GM21367 (cell line): ENCODE measurements at regions not wholly inside any gene's neighbourhood (a gene's known extent, or its start where the extent isn't known, plus 50 kb on each side); places are given as distances from the start of the nearest gene placed in this dataset.
"Not testable (repeated sequence)": the region's sequence is repeated elsewhere in the genome, so short reads cannot be mapped to it uniquely, and the experiment has no call there.

Experiments
- ATAC-seq: cut with Tn5 transposase; IDR thresholded peaks from one replicate; pipeline ENCODE4 v1.9.1; 2021; ENCODE audit not compliant: unreplicated experiment

- ATAC-seq, result no peak
Measured at GRCh38 chr14:37888234-37888633, 292.8 kb downstream of the TTC6 start.

- no peak for ATAC-seq
Measured at GRCh38 chr14:37889087-37889486, 293.7 kb downstream of the TTC6 start.

- no peak for ATAC-seq
Measured at GRCh38 chr14:37890095-37890494, 294.7 kb downstream of the TTC6 start.

GRCh38 chr14:37891500-37891899 is 296.1 kb downstream of the TTC6 start:
- ATAC-seq, result not testable (repeated sequence)

GRCh38 chr14:37894463-37894862 is 299.0 kb downstream of the TTC6 start:
- no peak for ATAC-seq

- ATAC-seq, result no peak
Measured at GRCh38 chr14:37899365-37899764, 303.9 kb downstream of the TTC6 start.

- ATAC-seq, result no peak
Measured at GRCh38 chr14:37900561-37900960, 305.1 kb downstream of the TTC6 start.

GRCh38 chr14:37901978-37902377 is 305.7 kb upstream of the SSTR1 start:
- ATAC-seq, result no peak

GRCh38 chr14:37903343-37904191 is 304.1 kb upstream of the SSTR1 start:
- ATAC-seq, result no peak

- no peak for ATAC-seq
Measured at GRCh38 chr14:37924622-37925021, 283.1 kb upstream of the SSTR1 start.

- ATAC-seq, result no peak
Measured at GRCh38 chr14:37932008-37932407, 275.7 kb upstream of the SSTR1 start.

- no peak for ATAC-seq
Measured at GRCh38 chr14:37932481-37932880, 275.2 kb upstream of the SSTR1 start.

GRCh38 chr14:37936971-37937370 is 270.7 kb upstream of the SSTR1 start:
- ATAC-seq, result no peak

- no peak for ATAC-seq
Measured at GRCh38 chr14:37939442-37940028, 268.2 kb upstream of the SSTR1 start.

- ATAC-seq, result no peak
Measured at GRCh38 chr14:37945959-37946358, 261.7 kb upstream of the SSTR1 start.

- ATAC-seq, result no peak
Measured at GRCh38 chr14:37946819-37947218, 260.9 kb upstream of the SSTR1 start.

GRCh38 chr14:37948266-37948665 is 259.4 kb upstream of the SSTR1 start:
- ATAC-seq, result no peak

GRCh38 chr14:37968664-37969240 is 239.0 kb upstream of the SSTR1 start:
- no peak for ATAC-seq

GRCh38 chr14:37969511-37969979 is 238.2 kb upstream of the SSTR1 start:
- ATAC-seq, result no peak

- ATAC-seq, result no peak
Measured at GRCh38 chr14:37970696-37971095, 237.0 kb upstream of the SSTR1 start.

GRCh38 chr14:37972941-37973887 is 234.5 kb upstream of the SSTR1 start:
- no peak for ATAC-seq
